HCT116 (cell line): ENCODE measurements at regions not wholly inside any gene's neighbourhood (a gene's known extent, or its start where the extent isn't known, plus 50 kb on each side); places are given as distances from the start of the nearest gene placed in this dataset.

Experiments
- ATAC-seq: fragments of 200-7000 bp; cut with Tn5 transposase; 2 replicates; pipeline ENCODE4 v1.9.1; 2020; ENCODE audit warnings: mild to moderate bottlenecking, moderate library complexity
- BruUV-seq: library from RNA; stranded (reverse); fragments of 400-500 nt; replicated peaks from 2 replicates; lab custom pipeline; 2021; lab: Mats Ljungman, UMichigan
- CTCF ChIA-PET: fragments of 300-600 bp; sonication (Branson Sonifier 250); formaldehyde crosslinking; loops from one replicate; lab custom pipeline; 2021; ENCODE audit warnings: antibody characterized with exemption; lab: Charles Lee
- POLR2A ChIA-PET: fragments of 300-600, 350-600 bp; sonication (Branson Sonifier 250); formaldehyde crosslinking; loops from one replicate; lab custom pipeline; 2021; ENCODE audit warnings: antibody characterized with exemption; lab: Charles Lee
- RAD21 ChIA-PET, 2 experiments: fragments of 300-600 bp; sonication (Branson Sonifier 250); formaldehyde crosslinking; loops; one replicate each; lab custom pipeline; 2023; ENCODE audit warnings: low total read pairs in 2 of 2; ENCODE audit not compliant: uncharacterized antibody in 2 of 2, unreplicated experiment in 2 of 2, low non-redundant PET in 1 of 2; lab: Charles Lee
- DNase-seq: peaks from one replicate; pipeline ENCODE4 v3.0.0-alpha.2; 2010; ENCODE audit warnings: low read depth, low spot score
- H2AFZ ChIP-seq: fragments of 200-600 bp; shearing (Covaris generic), sonication (generic); 2 replicates; pipeline ENCODE4 v1.6.1; 2017; ENCODE audit warnings: low read depth, mixed run types, mixed read lengths, antibody characterized with exemption, low read length; ENCODE audit not compliant: poor library complexity, severe bottlenecking
- H3K27ac ChIP-seq: 2 replicates; pipeline ENCODE4 v1.5.1; 2012; ENCODE audit warnings: low read depth, low read length
- H3K27me3 ChIP-seq: fragments of 200-600 bp; sonication (generic); 2 replicates; pipeline ENCODE4 v1.6.1; 2016; ENCODE audit warnings: mixed run types, low read length, mixed read lengths; ENCODE audit not compliant: insufficient read depth
- H3K36me3 ChIP-seq, 2 experiments: fragments of 200-500 bp in 1 of 2; fragments of 200-600 bp in 1 of 2; sonication (Bioruptor generic) in 1 of 2; sonication (generic) in 1 of 2; 2 replicates each; pipeline versions ENCODE4 v1.5.1 to v1.6.1; 2014 to 2016; ENCODE audit warnings: low read length in 2 of 2, inconsistent platforms in 1 of 2, mixed read lengths in 1 of 2, mixed run types in 1 of 2; ENCODE audit not compliant: insufficient read depth in 2 of 2, control insufficient read depth in 1 of 2
- H3K4me1 ChIP-seq, 2 experiments: fragments of 200-600 bp in 1 of 2; sonication (generic) in 1 of 2; 2 replicates each; pipeline versions ENCODE4 v1.5.1 to v1.6.1; 2012 to 2017; ENCODE audit warnings: low read length in 2 of 2, inconsistent platforms in 1 of 2, mild to moderate bottlenecking in 1 of 2, mixed read lengths in 1 of 2, mixed run types in 1 of 2, moderate library complexity in 1 of 2; ENCODE audit not compliant: insufficient read depth in 2 of 2, control insufficient read depth in 1 of 2
- H3K4me2 ChIP-seq: fragments of 200-600 bp; sonication (generic); 2 replicates; pipeline ENCODE4 v1.6.1; 2017; ENCODE audit warnings: mixed run types, low read length, mixed read lengths
- H3K4me3 ChIP-seq, 2 experiments: fragments of 200-600 bp in 1 of 2; sonication (generic) in 1 of 2; replicated peaks in 1 of 2; 2 replicates each; pipeline ENCODE4 v1.5.1; 2011 to 2016; ENCODE audit warnings: low read length in 2 of 2, control low read depth in 1 of 2, low read depth in 1 of 2, mild to moderate bottlenecking in 1 of 2, mixed read lengths in 1 of 2, mixed run types in 1 of 2
- H3K79me2 ChIP-seq: fragments of 200-600 bp; sonication (generic); 2 replicates; pipeline ENCODE4 v1.6.1; 2017; ENCODE audit warnings: mild to moderate bottlenecking, mixed run types, low read length, moderate library complexity, mixed read lengths; ENCODE audit not compliant: insufficient read depth
- H3K9ac ChIP-seq: fragments of 200-600 bp; sonication (generic); 2 replicates; pipeline ENCODE4 v1.6.1; 2016; ENCODE audit warnings: low read length, mixed read lengths
- H3K9me2 ChIP-seq: fragments of 200-600 bp; sonication (generic), shearing (Covaris generic); 2 replicates; pipeline ENCODE4 v1.6.1; 2017; ENCODE audit warnings: mixed run types, mild to moderate bottlenecking, moderate library complexity; ENCODE audit not compliant: insufficient read depth
- H3K9me3 ChIP-seq, 2 experiments: fragments of 200-500 bp in 1 of 2; fragments of 200-600 bp in 1 of 2; sonication (Bioruptor generic) in 1 of 2; sonication (generic) in 1 of 2; 2 replicates each; pipeline ENCODE4 v1.6.1; 2014 to 2017; ENCODE audit warnings: low read length in 2 of 2, mixed read lengths in 2 of 2, inconsistent platforms in 1 of 2, low read depth in 1 of 2, mild to moderate bottlenecking in 1 of 2, mixed run types in 1 of 2, moderate library complexity in 1 of 2; ENCODE audit not compliant: control insufficient read depth in 1 of 2, insufficient read depth in 1 of 2
- H4K20me1 ChIP-seq: fragments of 200-600 bp; sonication (generic), shearing (Covaris generic); 2 replicates; pipeline ENCODE4 v1.6.1; 2017; ENCODE audit warnings: mixed run types, mild to moderate bottlenecking, moderate library complexity; ENCODE audit not compliant: insufficient read depth
- FOSL1 ChIP-seq: IDR thresholded peaks from 2 replicates; pipeline ENCODE4 v1.6.1; 2012; ENCODE audit warnings: low read depth
- JUND ChIP-seq: IDR thresholded peaks from 2 replicates; pipeline ENCODE4 v1.6.1; 2012
- POLR2A ChIP-seq: IDR thresholded peaks from 2 replicates; pipeline ENCODE4 v1.7.0; 2011; ENCODE audit warnings: borderline replicate concordance; ENCODE audit not compliant: insufficient read depth, insufficient read length; ENCODE audit errors: extremely low read depth
- POLR2AphosphoS5 ChIP-seq: IDR thresholded peaks from 2 replicates; pipeline ENCODE4 v1.6.1; 2011; ENCODE audit warnings: mild to moderate bottlenecking, low read depth, low read length, moderate library complexity
- SIN3A ChIP-seq: IDR thresholded peaks from 2 replicates; pipeline ENCODE4 v1.6.1; 2012; ENCODE audit warnings: low read depth
- YY1 ChIP-seq: IDR thresholded peaks from 2 replicates; pipeline ENCODE4 v1.6.1; 2011; ENCODE audit warnings: low read length, low read depth, moderate library complexity, mild to moderate bottlenecking; ENCODE audit not compliant: insufficient replicate concordance; ENCODE audit errors: extremely low read depth
- intact Hi-C: fragments of 100-400 bp; cut with micrococcal nuclease; formaldehyde crosslinking; loops from 2 replicates; pipeline ENCODE4 v1.10.0; 2022
- TF ChIP-seq, protein P1 (sequence below): IDR thresholded peaks from 2 replicates; pipeline ENCODE4 v1.6.1; 2012
- TF ChIP-seq, protein P2 (sequence below): IDR thresholded peaks from 2 replicates; pipeline ENCODE4 v1.6.1; 2012; ENCODE audit warnings: low read depth
- TF ChIP-seq, protein P3 (sequence below): IDR thresholded peaks from 2 replicates; pipeline ENCODE4 v1.6.1; 2012

DNA sequence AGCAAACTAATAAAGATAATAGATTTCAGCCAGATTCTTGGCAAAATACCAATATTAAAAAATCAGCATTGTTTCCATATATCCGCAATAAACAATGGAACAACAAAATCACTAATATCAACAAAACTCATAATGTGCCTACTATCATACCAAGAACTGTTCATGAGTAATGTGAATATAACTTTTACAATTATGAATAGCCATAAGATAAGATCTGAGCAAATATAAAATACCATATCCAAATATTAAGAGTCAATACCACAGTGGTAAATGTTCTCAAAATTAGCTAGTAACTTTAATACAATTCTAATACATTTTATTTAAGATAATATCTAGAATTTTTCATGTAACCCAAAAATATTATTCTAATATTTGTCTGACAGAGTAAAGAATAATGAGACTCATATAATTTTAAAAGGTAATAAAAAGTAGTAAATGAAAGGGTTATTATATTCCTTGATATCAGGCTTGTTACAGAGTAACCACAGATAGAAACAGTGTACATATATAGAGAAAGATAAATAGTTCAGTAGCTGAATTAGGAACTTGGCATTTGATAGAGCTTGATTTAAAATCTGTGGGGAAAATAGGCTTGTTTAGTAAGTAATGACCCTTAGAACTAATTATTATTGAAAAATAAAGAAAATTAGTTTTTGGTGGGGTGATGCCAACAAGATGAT, 2126.6 kb downstream of the MRPL39 start:
- Histone ChIP-seq H3K4me1 (no peaks in the 10 kb centered on the region), H4K20me1 (no peaks in the 10 kb centered on the region), H3K36me3 (no peaks in the 10 kb centered on the region), H3K27me3 (no peaks in the 10 kb centered on the region), H2AFZ (no peak overlapping the region), H3K4me2 (no peak overlapping the region), H3K9me3 (peaks cover 9 to 17% of the 10 kb centered on the region in 2 experiments), H3K27ac (no peak overlapping the region), H3K4me3 (no peak overlapping the region), H3K9me2 (no peaks in the 10 kb centered on the region), H3K9ac (no peak overlapping the region), H3K79me2 (no peaks in the 10 kb centered on the region)
- POLR2A ChIA-PET, result no interaction called here
- ATAC-seq (no peak), DNase-seq (no peak)
- BruUV-seq, result no TSS peak
- RAD21 ChIA-PET, result no interaction called here
- intact Hi-C loops, result no loop called here
- CTCF ChIA-PET, result no interaction called here
- TF ChIP-seq, protein P1, sequence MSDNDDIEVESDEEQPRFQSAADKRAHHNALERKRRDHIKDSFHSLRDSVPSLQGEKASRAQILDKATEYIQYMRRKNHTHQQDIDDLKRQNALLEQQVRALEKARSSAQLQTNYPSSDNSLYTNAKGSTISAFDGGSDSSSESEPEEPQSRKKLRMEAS, result no peak

GRCh38 chr21:23478381-23478780, 2128.9 kb downstream of the MRPL39 start:
- Histone ChIP-seq H4K20me1 (no peaks in the 10 kb centered on the region), H3K9me3 (peaks cover 10 to 17% of the 10 kb centered on the region in 2 experiments; a peak in 3 of 4 replicates), H3K4me1 (no peaks in the 10 kb centered on the region), H3K4me2 (no peak overlapping the region), H3K4me3 (no peak overlapping the region), H3K36me3 (no peaks in the 10 kb centered on the region), H3K27ac (no peak overlapping the region), H3K27me3 (no peaks in the 10 kb centered on the region), H3K9ac (no peak overlapping the region), H2AFZ (no peak overlapping the region), H3K79me2 (no peaks in the 10 kb centered on the region), H3K9me2 (no peaks in the 10 kb centered on the region)
- no peak for DNase-seq
- RAD21 ChIA-PET, result no interaction called here
- no TSS peak for BruUV-seq
- intact Hi-C loops, result no loop called here
- CTCF ChIA-PET, result no interaction called here
- no peak for ATAC-seq
- TF ChIP-seq SIN3A, result no peak
- TF ChIP-seq YY1, result no peak
- TF ChIP-seq, protein P2, sequence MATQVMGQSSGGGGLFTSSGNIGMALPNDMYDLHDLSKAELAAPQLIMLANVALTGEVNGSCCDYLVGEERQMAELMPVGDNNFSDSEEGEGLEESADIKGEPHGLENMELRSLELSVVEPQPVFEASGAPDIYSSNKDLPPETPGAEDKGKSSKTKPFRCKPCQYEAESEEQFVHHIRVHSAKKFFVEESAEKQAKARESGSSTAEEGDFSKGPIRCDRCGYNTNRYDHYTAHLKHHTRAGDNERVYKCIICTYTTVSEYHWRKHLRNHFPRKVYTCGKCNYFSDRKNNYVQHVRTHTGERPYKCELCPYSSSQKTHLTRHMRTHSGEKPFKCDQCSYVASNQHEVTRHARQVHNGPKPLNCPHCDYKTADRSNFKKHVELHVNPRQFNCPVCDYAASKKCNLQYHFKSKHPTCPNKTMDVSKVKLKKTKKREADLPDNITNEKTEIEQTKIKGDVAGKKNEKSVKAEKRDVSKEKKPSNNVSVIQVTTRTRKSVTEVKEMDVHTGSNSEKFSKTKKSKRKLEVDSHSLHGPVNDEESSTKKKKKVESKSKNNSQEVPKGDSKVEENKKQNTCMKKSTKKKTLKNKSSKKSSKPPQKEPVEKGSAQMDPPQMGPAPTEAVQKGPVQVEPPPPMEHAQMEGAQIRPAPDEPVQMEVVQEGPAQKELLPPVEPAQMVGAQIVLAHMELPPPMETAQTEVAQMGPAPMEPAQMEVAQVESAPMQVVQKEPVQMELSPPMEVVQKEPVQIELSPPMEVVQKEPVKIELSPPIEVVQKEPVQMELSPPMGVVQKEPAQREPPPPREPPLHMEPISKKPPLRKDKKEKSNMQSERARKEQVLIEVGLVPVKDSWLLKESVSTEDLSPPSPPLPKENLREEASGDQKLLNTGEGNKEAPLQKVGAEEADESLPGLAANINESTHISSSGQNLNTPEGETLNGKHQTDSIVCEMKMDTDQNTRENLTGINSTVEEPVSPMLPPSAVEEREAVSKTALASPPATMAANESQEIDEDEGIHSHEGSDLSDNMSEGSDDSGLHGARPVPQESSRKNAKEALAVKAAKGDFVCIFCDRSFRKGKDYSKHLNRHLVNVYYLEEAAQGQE, result no peak
- no peak for TF ChIP-seq FOSL1
- TF ChIP-seq POLR2AphosphoS5, result no peak
- TF ChIP-seq, protein P3, sequence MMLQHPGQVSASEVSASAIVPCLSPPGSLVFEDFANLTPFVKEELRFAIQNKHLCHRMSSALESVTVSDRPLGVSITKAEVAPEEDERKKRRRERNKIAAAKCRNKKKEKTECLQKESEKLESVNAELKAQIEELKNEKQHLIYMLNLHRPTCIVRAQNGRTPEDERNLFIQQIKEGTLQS, result no peak
- TF ChIP-seq POLR2A, result no peak
- TF ChIP-seq JUND, result no peak
- POLR2A ChIA-PET, result no interaction called here
